Activated T-helper 17 cell treated with anti-CD3 and anti-CD28 coated beads, Interleukin-2, amount 50 U/mL, for 72 hours (primary cell): ENCODE measurements at regions not wholly inside any gene's neighbourhood (a gene's known extent, or its start where the extent isn't known, plus 50 kb on each side); places are given as distances from the start of the nearest gene placed in this dataset.

Experiments used
- ATAC-seq: fragments of 150-1000 bp; cut with Tn5 transposase; replicated peaks from 2 replicates; pipeline ENCODE4 v1.10.0; 2021; ENCODE audit warnings: mild to moderate bottlenecking, moderate library complexity
- H3K27ac Mint-ChIP-seq: one replicate; pipeline ENCODE4 v1.8.0; 2022; ENCODE audit warnings: mixed read lengths
- H3K27me3 Mint-ChIP-seq: one replicate; pipeline ENCODE4 v1.8.0; 2022; ENCODE audit warnings: mixed read lengths
- H3K36me3 Mint-ChIP-seq: one replicate; pipeline ENCODE4 v1.8.0; 2022; ENCODE audit warnings: low read depth, mild to moderate bottlenecking, mixed read lengths
- H3K4me1 Mint-ChIP-seq: one replicate; pipeline ENCODE4 v1.8.0; 2022; ENCODE audit warnings: mixed read lengths
- H3K4me3 Mint-ChIP-seq: one replicate; pipeline ENCODE4 v1.8.0; 2022; ENCODE audit warnings: mild to moderate bottlenecking, mixed read lengths
- H3K9me3 Mint-ChIP-seq: one replicate; pipeline ENCODE4 v1.8.0; 2022; ENCODE audit warnings: mixed read lengths

GRCh38 chr14:76664790-76665189 lies 96.5 kb upstream of the VASH1 start:
- H3K9me3 Mint-ChIP-seq, result no peaks in the 10 kb centered on the region
- H3K4me1 Mint-ChIP-seq, result no peaks in the 10 kb centered on the region
- peaks cover 16% of the 10 kb centered on the region for H3K27me3 Mint-ChIP-seq
- H3K4me3 Mint-ChIP-seq, result no peak overlapping the region
- H3K36me3 Mint-ChIP-seq, result no peaks in the 10 kb centered on the region
- ATAC-seq, result no peak
- H3K27ac Mint-ChIP-seq, result no peak overlapping the region

- no peak overlapping the region for H3K4me3 Mint-ChIP-seq
- H3K4me1 Mint-ChIP-seq, result no peaks in the 10 kb centered on the region
- peaks cover 11% of the 10 kb centered on the region for H3K27me3 Mint-ChIP-seq
- no peak for ATAC-seq
- no peak overlapping the region for H3K27ac Mint-ChIP-seq
- H3K36me3 Mint-ChIP-seq, result no peaks in the 10 kb centered on the region
- no peaks in the 10 kb centered on the region for H3K9me3 Mint-ChIP-seq
These were observed 94.5 kb upstream of the VASH1 start for GRCh38 chr14:76666746-76667145.

DNA sequence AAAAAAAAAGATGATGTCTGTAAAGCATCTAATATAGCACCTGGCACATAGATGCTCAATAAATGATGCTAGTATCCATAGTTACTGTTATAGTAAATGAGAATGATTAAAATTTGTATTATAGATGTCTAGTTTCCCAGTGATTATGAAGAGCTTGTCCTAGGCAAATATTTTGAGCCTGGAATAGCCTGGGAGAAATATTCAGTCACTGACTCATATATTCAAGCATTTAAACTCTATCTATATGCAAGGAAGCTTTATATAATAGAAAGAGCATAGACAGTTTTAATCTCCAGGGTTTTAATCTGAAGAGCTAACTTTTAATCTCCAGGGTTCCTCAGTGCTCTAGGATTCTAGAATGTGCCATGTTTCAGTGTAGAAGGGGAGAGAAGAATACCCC lies 91.5 kb upstream of the VASH1 start:
- Mint-ChIP-seq H3K36me3 (no peaks in the 10 kb centered on the region), H3K9me3 (no peaks in the 10 kb centered on the region), H3K4me1 (no peaks in the 10 kb centered on the region), H3K4me3 (no peak overlapping the region), H3K27ac (no peak overlapping the region), H3K27me3 (peaks cover 19% of the 10 kb centered on the region)
- ATAC-seq, result no peak

DNA sequence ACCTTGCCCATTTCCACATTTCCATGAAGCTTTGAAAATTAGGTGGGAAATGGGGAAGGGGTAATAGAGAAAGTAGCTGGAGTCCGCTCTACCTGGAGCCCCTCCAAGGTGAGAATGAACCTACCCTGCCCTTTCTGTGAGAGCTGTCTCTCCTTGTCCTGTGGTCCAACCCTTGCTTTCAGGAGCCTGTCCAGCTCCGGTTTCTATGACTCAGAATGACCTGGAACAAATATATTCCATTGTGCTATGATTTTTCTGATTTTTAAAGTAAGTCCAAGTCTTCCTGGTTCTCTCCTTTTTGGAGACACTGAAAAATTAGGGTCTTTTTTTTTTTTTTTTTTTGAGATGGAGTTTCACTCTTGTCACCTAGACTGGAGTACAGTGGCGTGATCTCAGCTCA lies 89.1 kb upstream of the VASH1 start:
- Mint-ChIP-seq H3K27ac (no peak overlapping the region), H3K4me1 (no peaks in the 10 kb centered on the region), H3K36me3 (no peaks in the 10 kb centered on the region)

DNA sequence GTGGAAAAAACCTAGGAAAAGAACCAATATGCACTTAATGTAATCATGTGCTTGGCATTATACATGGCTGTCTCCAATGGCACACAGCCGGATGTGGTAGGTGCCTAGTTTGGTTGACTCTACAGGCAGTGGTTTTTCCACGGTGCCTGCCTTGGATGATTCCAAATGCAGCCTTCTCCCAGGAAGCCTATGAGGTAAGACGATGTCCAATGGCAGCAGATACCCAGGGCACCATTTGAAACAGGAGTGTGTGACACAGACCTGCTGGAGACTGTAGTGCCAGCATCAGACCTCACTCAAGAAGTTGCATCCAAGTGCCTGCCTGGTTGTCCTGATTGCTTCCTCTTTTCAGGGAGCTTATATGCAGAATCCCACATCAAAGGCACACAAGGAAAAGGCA lies 88.0 kb upstream of the VASH1 start:
- H3K36me3 Mint-ChIP-seq, result no peaks in the 10 kb centered on the region
- no peak overlapping the region for H3K4me3 Mint-ChIP-seq
- no peak for ATAC-seq
- H3K9me3 Mint-ChIP-seq, result no peaks in the 10 kb centered on the region
- peaks cover 32% of the 10 kb centered on the region for H3K27me3 Mint-ChIP-seq
- H3K4me1 Mint-ChIP-seq, result no peaks in the 10 kb centered on the region
- H3K27ac Mint-ChIP-seq, result no peak overlapping the region

More for the DNA sequence above, 89.1 kb upstream of the VASH1 start:
- Mint-ChIP-seq H3K27me3 (peaks cover 25% of the 10 kb centered on the region), H3K9me3 (no peaks in the 10 kb centered on the region), H3K4me3 (no peak overlapping the region)
- no peak for ATAC-seq

DNA sequence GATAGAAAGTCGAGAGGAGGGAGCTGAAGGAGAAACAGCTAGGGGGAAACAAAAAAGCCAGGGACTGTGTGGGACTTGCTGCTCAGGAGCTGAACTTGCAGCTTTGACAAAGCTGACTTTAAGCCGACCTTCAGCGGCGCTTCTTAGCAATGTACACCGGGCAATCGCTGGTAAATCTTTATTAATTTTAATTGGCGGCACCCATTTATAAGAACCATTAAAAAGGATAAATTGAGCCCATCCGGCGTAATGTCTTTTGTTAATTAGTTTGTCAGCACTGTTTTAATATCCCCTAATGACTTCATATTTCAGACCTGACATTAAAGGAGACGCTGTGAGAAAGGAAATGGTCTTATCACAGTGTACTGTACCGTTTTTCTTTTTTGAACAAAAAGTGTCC lies 86.2 kb upstream of the VASH1 start:
- Mint-ChIP-seq H3K4me1 (no peaks in the 10 kb centered on the region), H3K27me3 (peaks cover 32% of the 10 kb centered on the region), H3K27ac (no peak overlapping the region), H3K4me3 (no peak overlapping the region), H3K9me3 (no peaks in the 10 kb centered on the region), H3K36me3 (no peaks in the 10 kb centered on the region)
- no peak for ATAC-seq

DNA sequence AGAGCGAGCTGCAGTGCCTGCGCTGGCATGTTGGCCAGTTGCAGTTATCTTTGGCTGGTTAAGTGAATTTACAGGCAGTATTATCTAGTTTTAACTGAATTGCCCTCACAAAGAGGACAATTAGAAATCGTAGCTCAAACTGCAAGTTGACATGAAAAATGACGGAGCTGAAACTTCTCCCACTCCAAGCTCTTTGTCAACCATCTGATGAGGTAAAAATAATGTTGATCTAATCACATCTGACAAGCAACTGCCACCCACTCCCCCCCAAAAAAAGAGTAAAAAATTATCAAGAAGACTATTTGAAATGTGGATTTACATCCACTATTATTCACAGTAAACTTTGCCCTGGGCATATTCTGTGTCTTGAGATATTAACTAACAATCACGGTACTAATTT lies 84.7 kb upstream of the VASH1 start:
- H3K4me1 Mint-ChIP-seq, result no peaks in the 10 kb centered on the region
- peaks cover 36% of the 10 kb centered on the region for H3K27me3 Mint-ChIP-seq
- no peak overlapping the region for H3K27ac Mint-ChIP-seq
- peaks cover 7% of the 10 kb centered on the region for H3K9me3 Mint-ChIP-seq
- H3K36me3 Mint-ChIP-seq, result no peaks in the 10 kb centered on the region
- no peak for ATAC-seq
- no peak overlapping the region for H3K4me3 Mint-ChIP-seq

GRCh38 chr14:76677534-76678145 lies 83.6 kb upstream of the VASH1 start:
- peaks cover 8% of the 10 kb centered on the region for H3K9me3 Mint-ChIP-seq
- peaks cover 35% of the 10 kb centered on the region for H3K27me3 Mint-ChIP-seq
- H3K36me3 Mint-ChIP-seq, result no peaks in the 10 kb centered on the region
- no peak overlapping the region for H3K27ac Mint-ChIP-seq
- no peaks in the 10 kb centered on the region for H3K4me1 Mint-ChIP-seq
- H3K4me3 Mint-ChIP-seq, result no peak overlapping the region
- no peak for ATAC-seq

- Mint-ChIP-seq H3K27ac (no peak overlapping the region), H3K4me1 (no peaks in the 10 kb centered on the region), H3K9me3 (peaks cover 14% of the 10 kb centered on the region), H3K4me3 (no peak overlapping the region), H3K36me3 (no peaks in the 10 kb centered on the region), H3K27me3 (peaks cover 36% of the 10 kb centered on the region)
- no peak for ATAC-seq
These were observed 82.9 kb upstream of the VASH1 start for GRCh38 chr14:76678244-76678800.

GRCh38 chr14:76682367-76682766 lies 78.9 kb upstream of the VASH1 start:
- Mint-ChIP-seq H3K9me3 (peaks cover 14% of the 10 kb centered on the region), H3K36me3 (no peaks in the 10 kb centered on the region), H3K27ac (no peak overlapping the region), H3K27me3 (peaks cover 39% of the 10 kb centered on the region), H3K4me3 (no peak overlapping the region), H3K4me1 (no peaks in the 10 kb centered on the region)
- ATAC-seq, result no peak

- Mint-ChIP-seq H3K27ac (no peak overlapping the region), H3K36me3 (no peaks in the 10 kb centered on the region), H3K4me3 (no peak overlapping the region), H3K4me1 (no peaks in the 10 kb centered on the region), H3K9me3 (peaks cover 16% of the 10 kb centered on the region), H3K27me3 (peaks cover 44% of the 10 kb centered on the region)
- no peak for ATAC-seq
These were observed 74.6 kb upstream of the VASH1 start for GRCh38 chr14:76686646-76687045.

DNA sequence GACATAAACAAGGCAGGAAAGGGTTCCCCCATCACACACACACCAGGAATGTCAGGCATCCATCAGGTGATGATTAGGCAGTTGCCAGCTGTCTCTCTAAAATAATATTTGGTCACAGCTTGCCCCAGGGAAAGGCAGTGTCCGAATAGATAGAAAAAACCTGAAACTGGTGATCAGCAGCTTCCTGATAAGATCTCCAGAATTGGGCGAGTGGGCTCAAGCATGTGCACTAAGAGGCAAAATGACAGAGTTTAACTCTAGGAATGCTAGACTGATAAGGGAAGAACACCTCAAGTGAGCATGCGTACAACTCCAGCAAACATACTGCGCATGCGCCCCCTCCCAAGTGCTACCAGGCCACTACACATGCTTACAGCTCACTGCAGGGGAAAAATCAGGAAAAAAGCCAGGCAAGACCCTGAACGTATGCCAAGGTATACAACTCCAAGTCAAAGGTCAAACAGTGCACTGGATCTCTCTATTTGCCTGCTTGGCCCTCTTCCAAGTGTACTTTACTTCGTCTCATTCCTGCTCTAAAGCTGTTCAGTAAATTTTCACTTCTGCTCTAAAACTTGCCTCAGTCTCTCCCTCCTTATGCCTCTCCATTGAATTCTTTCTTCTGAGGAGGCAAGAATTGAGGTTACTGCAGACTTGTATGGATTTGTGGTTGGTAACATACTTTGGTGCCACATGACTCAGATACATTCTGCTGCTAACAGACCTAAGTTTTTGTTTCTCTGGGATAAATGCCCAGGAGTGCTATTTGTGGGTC lies 73.5 kb upstream of the VASH1 start:
- ATAC-seq, result no peak
- no peaks in the 10 kb centered on the region for H3K4me1 Mint-ChIP-seq
- peaks cover 13% of the 10 kb centered on the region for H3K9me3 Mint-ChIP-seq
- H3K27ac Mint-ChIP-seq, result no peak overlapping the region
- no peak overlapping the region for H3K4me3 Mint-ChIP-seq
- H3K36me3 Mint-ChIP-seq, result no peaks in the 10 kb centered on the region
- H3K27me3 Mint-ChIP-seq, result peaks cover 43% of the 10 kb centered on the region

DNA sequence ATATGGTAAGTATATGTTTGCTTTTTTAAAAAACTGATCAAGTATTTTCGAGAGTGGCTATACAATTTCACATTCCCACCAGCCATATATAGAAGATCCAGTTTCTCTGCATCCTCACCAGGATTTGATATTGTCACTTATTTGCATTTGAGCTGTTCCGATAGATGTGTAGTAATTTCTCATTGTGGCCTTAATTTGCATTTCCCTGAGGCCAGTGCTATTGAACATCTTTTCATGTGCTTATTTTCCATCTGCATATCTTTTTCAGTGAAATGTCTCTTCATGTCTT lies 72.9 kb upstream of the VASH1 start:
- H3K27ac Mint-ChIP-seq, result no peak overlapping the region
- no peak overlapping the region for H3K4me3 Mint-ChIP-seq
- peaks cover 39% of the 10 kb centered on the region for H3K27me3 Mint-ChIP-seq
- peaks cover 9% of the 10 kb centered on the region for H3K9me3 Mint-ChIP-seq
- H3K4me1 Mint-ChIP-seq, result no peaks in the 10 kb centered on the region
- H3K36me3 Mint-ChIP-seq, result no peaks in the 10 kb centered on the region
- no peak for ATAC-seq

DNA sequence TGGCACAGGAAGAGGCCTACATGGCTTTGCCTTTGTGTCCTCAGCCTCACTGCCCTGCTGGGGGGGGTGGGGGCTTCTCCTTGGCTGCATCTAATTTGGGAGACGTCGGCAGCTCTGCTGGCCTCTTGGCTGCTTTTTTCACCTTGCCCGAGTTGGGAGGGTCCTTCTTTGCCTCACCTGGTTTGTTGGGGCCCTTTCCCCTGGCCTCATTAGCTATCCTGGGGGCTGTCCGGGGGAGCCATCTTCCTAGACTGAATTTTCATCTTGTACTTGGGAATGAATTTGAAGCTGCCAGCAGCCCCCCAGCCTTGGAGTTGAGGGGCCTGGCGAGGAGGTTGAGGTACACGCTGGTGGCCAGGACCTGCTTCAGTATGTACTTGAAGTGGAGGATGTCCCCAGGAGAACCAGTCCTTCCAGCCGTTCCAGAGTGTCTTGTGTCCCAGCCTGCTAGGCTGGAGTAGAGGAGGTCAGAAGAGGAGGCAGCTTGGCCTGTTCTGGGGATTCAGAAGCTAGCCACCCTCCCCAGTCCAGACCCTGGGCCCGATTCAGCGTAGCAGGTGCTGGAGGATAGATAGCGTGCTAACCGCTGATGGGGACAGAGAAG lies 70.7 kb upstream of the VASH1 start:
- Mint-ChIP-seq H3K36me3 (no peaks in the 10 kb centered on the region), H3K9me3 (peaks cover 9% of the 10 kb centered on the region), H3K4me1 (no peaks in the 10 kb centered on the region), H3K27me3 (peaks cover 29% of the 10 kb centered on the region), H3K27ac (no peak overlapping the region), H3K4me3 (no peak overlapping the region)
- no peak for ATAC-seq

- no peak overlapping the region for H3K27ac Mint-ChIP-seq
These were observed 67.2 kb upstream of the VASH1 start for GRCh38 chr14:76694106-76694505.

More at GRCh38 chr14:76694106-76694505, 67.2 kb upstream of the VASH1 start:
- peaks cover 8% of the 10 kb centered on the region for H3K27me3 Mint-ChIP-seq
- no peak overlapping the region for H3K4me3 Mint-ChIP-seq
- H3K36me3 Mint-ChIP-seq, result no peaks in the 10 kb centered on the region
- ATAC-seq, result no peak
- H3K9me3 Mint-ChIP-seq, result no peaks in the 10 kb centered on the region
- no peaks in the 10 kb centered on the region for H3K4me1 Mint-ChIP-seq
